ENCODE measurements at regions not wholly inside any gene's neighbourhood (a gene's known extent, or its start where the extent isn't known, plus 50 kb on each side); places are given as distances from the start of the nearest gene placed in this dataset.
"Not testable (repeated sequence)": the region's sequence is repeated elsewhere in the genome, so short reads cannot be mapped to it uniquely, and the experiment has no call there.

DNA sequence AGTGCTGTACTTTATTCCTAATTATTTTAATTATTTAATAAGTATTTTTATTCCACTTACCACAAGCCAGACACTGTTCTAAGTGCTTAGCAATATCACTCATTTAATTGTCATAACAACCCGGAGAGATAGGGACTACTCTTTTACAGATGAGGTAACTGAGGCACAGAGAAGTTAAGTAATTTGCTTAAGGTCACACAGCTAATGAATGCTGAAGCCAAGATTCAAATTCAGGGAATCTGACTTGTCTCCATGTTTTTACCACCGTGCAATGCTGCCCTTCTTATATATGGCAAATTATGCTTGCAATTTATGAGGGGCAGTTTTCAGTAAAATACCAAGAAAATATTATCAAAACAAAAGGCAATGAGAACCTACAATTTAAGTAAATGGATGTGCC, 168.4 kb upstream of the KIF2A start:
- no peak for DNase-seq

DNA sequence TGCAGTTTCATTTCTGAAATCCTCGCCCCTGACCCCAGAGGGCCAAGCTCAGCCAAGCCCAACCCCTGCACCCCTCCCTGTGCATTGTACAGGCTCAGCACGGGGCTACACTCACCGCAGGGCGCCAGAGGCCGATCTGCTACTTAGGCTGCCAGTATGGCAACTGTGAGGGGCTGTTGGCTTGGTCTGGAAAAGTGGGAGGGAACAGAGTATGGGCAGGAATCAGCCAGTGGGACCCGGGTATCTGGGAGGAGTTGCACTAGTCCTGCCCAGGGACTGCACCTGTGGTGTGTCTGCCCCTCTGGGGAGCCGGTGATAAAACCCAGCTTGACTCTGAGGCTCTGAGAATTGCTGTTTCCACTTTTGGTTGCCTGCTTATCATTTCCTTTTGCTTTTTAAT, 167.4 kb upstream of the KIF2A start:
- DNase-seq: no peak

DNA sequence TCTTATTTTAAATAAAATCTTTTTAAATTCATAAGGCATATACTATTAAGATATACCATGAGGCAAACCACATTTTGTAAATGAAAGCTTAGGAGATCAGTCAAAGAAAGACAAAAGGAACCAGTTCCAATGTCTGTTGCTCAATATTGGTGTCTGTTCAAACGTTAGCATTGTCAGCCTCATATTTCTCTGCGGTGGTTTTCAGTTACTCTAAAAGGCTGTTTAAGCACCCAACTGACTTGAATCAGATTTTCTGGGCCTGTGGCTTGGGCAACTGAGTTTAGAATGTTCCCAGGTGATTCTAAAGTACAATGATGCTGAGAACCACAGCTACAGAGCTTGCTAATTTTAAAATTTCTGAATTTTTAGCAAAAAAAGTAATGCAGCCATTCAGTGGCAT, 166.3 kb upstream of the KIF2A start:
- DNase-seq: no peak

GRCh38 chr5:62142351-62142750, 163.7 kb upstream of the KIF2A start:
- no peak for DNase-seq

DNA sequence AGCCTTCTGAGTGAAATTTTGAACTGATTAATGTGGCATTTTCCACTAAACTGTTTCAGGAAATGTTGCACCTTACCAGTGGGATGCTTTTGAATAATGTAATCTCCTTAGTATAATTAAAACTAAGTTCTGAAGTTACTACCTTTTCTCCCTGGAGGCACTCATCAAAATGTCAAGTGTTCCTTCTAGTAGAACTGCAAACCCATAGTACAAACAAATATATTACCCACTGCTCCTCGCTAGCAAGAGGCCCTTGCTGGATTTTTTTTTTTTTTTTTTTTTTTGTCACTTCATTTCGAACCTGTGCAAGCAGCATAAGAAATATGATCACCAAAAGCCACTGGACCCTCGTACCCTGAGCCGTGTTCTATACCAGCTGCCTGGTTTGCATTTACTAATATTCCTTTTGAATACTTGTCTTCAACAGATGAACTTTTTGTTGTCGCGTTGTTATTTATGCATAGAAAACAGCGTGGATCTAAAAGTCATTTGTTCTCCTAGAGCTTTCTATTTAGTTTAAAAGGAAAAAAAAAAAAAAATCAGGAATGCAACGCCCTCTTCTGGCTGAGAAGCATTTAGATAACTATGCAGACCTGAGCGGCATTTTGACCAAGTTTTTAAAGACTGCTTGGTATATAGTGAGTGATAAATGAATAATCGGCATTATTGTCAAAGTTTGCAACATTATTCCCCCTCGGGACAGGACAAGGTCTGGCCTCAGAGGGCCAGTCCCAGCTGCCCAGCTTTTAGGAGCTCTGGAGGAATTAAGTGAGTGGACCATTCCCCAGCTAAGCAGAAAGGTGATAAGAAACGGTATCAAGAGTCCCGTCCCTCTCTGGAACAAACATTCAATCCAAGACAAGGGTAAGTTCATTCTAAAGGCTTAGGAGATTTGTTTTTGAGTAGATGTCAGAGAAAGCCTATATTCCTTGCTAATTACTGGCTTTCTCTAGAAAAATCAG, 162.5 kb upstream of the KIF2A start:
- DNase-seq: no peak

GRCh38 chr5:62144401-62145022, 161.5 kb upstream of the KIF2A start:
- no peak for DNase-seq

GRCh38 chr5:62149879-62150278, 156.1 kb upstream of the KIF2A start:
- DNase-seq: no peak

- no peak for DNase-seq
Measured at GRCh38 chr5:62152394-62153087, 153.5 kb upstream of the KIF2A start.

DNA sequence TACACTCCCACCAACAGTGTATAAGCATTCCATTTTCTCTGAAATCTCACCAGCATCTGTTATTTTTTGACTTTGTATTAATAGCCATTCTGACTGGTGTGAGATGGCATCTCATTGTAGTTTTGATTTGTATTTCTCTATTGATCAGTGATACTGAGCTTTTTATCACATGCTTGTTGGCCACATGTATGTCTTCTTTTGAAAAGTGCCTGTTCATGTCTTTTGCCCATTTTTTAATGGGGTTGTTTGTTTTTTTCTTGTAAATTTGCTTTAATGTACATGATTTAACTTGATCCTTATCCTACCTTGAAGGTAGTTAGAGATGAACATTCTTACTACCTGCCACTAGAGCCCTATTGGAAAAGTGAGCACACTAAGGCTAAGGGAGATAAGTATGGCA, 151.2 kb upstream of the KIF2A start:
- no peak for DNase-seq

DNA sequence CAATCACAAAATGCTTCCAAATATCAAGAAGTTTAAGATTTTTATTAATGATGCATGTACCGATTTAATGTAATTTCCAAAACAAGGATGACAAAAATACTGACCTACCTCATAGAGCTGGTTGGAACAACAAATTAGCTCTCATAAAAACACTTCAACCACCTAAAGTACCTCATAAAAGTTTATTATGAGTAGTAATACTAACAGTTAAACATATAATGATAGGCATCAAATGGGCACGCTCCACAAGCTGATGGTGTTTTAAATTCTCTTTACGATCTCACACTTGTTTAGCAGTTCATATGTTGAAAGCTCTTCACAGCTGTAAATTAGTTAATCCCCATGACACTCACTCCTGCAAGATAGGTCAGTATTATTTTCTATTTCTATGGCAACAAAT, 150.0 kb upstream of the KIF2A start:
- no peak for DNase-seq

GRCh38 chr5:62167561-62168057, 138.4 kb upstream of the KIF2A start:
- DNase-seq: no peak

GRCh38 chr5:62168506-62169281, 137.3 kb upstream of the KIF2A start:
- DNase-seq: no peak

GRCh38 chr5:62178258-62178657, 127.7 kb upstream of the KIF2A start:
- DNase-seq: no peak

GRCh38 chr5:62182802-62183201, 123.2 kb upstream of the KIF2A start:
- no peak for DNase-seq

DNA sequence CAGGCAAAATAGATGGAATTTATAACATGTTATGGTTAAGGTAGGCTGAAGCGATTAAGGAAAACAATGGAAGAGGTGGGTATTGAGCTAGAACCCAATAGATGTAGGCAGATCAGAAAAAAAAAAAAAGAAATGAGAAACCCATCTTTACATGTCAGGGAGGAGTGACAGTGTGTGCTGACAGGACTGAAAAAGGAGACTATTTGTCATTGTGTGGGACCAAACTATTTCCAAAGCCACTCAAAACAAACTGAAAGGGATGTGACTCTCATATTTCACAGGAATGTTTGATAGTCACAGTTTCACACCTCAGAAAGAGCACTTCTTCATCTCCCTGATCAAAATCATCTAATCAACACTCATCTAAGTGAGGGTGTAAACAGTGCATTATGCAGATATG, 122.3 kb upstream of the KIF2A start:
- DNase-seq: no peak

DNA sequence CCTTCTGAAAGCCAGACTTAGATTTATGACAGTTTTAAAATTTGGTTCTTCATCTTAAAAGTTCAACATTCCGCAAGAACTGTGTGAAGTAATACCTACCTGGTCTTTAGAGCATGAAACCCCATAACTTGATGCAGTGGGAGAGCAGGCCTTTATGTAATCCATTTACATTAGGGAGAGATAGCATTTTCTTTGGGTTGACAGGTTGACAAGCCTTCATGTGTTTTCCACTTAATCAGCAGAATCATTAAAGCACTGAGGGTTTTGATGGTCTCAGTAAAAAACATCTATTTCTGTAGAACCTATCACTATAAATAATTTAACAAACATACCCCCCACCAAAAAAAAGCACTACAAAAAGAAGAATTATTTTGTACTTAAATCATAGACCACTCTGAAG, 121.6 kb upstream of the KIF2A start:
- no peak for DNase-seq

DNA sequence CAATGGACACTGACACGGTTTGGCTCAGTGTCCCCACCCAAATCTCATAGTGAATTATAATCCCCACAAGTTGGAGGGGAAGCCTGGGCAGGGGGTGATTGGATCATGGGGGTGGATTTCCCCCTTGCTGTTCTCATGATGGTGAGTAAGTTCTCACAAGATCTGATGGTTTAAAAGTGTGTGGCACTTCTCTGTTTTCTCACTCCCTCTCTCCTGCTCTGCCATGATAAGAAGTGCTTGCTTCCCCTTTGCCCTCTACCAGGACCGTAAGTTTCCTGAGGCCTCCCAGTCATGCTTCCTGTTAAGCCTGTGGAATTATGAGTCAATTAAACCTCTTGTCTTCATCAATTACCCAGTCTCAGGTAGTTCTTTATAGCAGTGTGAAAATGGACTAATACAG, 115.8 kb upstream of the KIF2A start:
- no peak for DNase-seq

DNA sequence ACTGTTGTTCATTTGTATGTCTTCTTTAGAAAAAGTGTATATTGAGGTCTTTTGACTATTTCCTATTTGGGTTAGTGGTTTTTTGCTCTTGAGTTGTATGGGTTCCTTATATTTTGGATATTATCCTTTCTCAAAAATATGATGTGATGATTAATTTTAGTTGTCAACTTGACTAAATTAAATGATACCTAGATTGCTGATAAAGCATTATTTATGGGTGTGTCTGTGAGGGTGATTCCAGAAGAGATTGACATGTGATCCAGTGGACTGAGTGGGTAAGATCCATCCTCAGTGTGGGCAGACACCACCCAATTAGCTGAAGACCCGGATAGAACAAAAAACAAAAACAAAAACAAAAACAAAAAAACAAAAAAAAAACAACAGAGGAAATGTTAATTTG, 115.1 kb upstream of the KIF2A start:
- no peak for DNase-seq

GRCh38 chr5:62192958-62193357, 113.0 kb upstream of the KIF2A start:
- no peak for DNase-seq

- not testable (repeated sequence) for DNase-seq
Measured at GRCh38 chr5:62196532-62196931, 109.5 kb upstream of the KIF2A start.

GRCh38 chr5:62197697-62198096, 108.3 kb upstream of the KIF2A start:
- DNase-seq: no peak

DNA sequence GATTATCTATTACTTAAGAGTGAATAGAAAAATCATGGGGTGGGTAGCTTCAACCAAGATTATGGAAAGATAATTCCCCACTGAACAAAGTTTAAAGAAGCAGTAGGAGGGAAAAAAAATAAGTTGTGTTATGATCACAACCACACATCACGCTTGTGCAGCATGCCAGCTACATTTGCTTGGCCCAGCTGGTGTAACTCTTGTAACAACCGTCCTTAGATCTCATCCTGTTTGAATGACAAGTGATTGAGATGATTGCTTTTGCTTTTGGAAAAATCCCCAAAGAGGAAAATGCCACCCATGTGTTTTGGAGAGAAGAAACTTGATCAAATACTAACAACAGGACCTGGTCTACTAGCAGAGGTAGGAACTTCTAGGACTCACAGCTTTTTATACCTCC, 107.6 kb upstream of the KIF2A start:
- no peak for DNase-seq
